Smooth muscle cell (in vitro differentiated cells): ENCODE measurements at regions not wholly inside any gene's neighbourhood (a gene's known extent, or its start where the extent isn't known, plus 50 kb on each side); places are given as distances from the start of the nearest gene placed in this dataset. TPM values are rescaled to one million over a fixed set of nuclear protein-coding genes. Genes with fewer than 3 reads are reported as not detected.

Experiments
- DNase-seq: peaks from one replicate; lab custom pipeline; 2025; ENCODE audit not compliant: unreplicated experiment; lab: John Stamatoyannopoulos, UW
- H2AFZ ChIP-seq: fragments of 200-600 bp; sonication (generic); 2 replicates; pipeline ENCODE4 v1.6.0; 2016; ENCODE audit warnings: antibody characterized with exemption, low read depth, mild to moderate bottlenecking
- H3F3A ChIP-seq: fragments of 200-600 bp; sonication (generic); 2 replicates; pipeline ENCODE4 v1.6.0; 2017; ENCODE audit warnings: antibody characterized with exemption, low read depth
- H3K27ac ChIP-seq: fragments of 200-600 bp; sonication (generic); 2 replicates; pipeline ENCODE4 v1.5.1; 2016; ENCODE audit warnings: low read depth, mild to moderate bottlenecking
- H3K27me3 ChIP-seq: fragments of 200-600 bp; sonication (generic); 2 replicates; pipeline ENCODE4 v1.6.1; 2016; ENCODE audit warnings: low read depth, mild to moderate bottlenecking
- H3K36me3 ChIP-seq: fragments of 200-600 bp; sonication (generic); 2 replicates; pipeline ENCODE4 v1.5.1; 2016; ENCODE audit warnings: low read depth
- H3K4me1 ChIP-seq: fragments of 200-600 bp; sonication (generic); 2 replicates; pipeline ENCODE4 v1.5.1; 2016; ENCODE audit warnings: low read depth
- H3K4me2 ChIP-seq: fragments of 200-600 bp; sonication (generic); 2 replicates; pipeline ENCODE4 v1.6.0; 2016; ENCODE audit warnings: mild to moderate bottlenecking
- H3K4me3 ChIP-seq: fragments of 200-600 bp; sonication (generic); 2 replicates; pipeline ENCODE4 v1.5.1; 2016; ENCODE audit warnings: mild to moderate bottlenecking
- H3K79me2 ChIP-seq: fragments of 200-600 bp; sonication (generic); 2 replicates; pipeline ENCODE4 v1.6.0; 2016; ENCODE audit warnings: low read depth, mild to moderate bottlenecking
- H3K9ac ChIP-seq: fragments of 200-600 bp; sonication (generic); 2 replicates; pipeline ENCODE4 v1.6.0; 2016; ENCODE audit warnings: low read depth
- H3K9me3 ChIP-seq: fragments of 200-600 bp; sonication (generic); replicated peaks from 2 replicates; pipeline ENCODE4 v1.5.1; 2016; ENCODE audit warnings: low read depth
- H4K20me1 ChIP-seq: fragments of 200-600 bp; sonication (generic); 2 replicates; pipeline ENCODE4 v1.6.0; 2016; ENCODE audit warnings: low read depth
- CTCF ChIP-seq: fragments of 200-600 bp; sonication (generic); IDR thresholded peaks from 2 replicates; pipeline ENCODE4 v1.5.1; 2017; ENCODE audit warnings: borderline replicate concordance, mild to moderate bottlenecking, antibody characterized with exemption; ENCODE audit not compliant: insufficient read depth, poor library complexity, severe bottlenecking
- WGBS: methylation state at CpG from one replicate; pipeline ENCODE4 v1.1.7; 2016; ENCODE audit warnings: low lambda C conversion rate; 5-methylcytosine and 5-hydroxymethylcytosine counted together
- small RNA-seq: library from RNA; depleted of rRNA; stranded (forward); fragments of <200 nt; gene quantifications from one replicate; pipeline ENCODE3, GENCODE V24; 2014

DNA sequence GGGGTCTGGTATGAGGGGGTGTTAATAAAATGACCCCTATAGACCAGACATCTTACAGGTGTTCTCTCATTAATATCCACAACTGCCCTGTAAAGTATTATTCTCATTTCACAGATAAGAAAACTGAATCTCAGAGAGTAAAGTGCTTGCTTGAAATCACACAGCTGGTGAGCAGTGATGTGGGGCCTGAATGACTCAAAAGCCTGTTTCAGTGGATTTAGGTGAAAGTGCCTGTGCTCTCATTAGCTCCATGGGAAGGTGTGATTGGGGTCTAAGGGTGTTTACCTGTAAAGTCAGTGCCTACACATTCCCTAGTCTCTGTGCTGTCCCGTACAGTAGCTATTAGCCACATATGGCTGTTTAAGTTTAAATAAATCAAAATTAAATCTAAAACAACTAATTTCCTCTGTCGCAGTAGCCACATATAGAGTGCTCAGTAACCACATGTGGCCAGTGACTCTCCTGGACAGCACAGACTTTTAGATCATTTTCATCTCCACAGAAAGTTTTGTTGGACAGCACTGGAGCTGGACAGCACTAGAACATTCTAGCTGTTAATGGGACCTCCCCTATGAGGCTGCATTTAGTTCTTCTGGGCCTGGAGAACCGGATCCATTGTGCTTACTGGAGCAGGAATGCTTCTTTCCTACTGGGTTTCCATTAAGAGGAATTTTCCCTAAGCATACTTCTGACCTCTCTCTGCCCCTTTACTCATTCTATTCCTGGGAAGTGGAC is 52.5 kb upstream of the SEMA6A start:
- H3K4me1 ChIP-seq = peaks cover 15% of the 10 kb centered on the region
- TF ChIP-seq CTCF = no peak
- H3K79me2 ChIP-seq = no peaks in the 10 kb centered on the region
- 93% methylated on average over 3 of the region's 3 CpGs for WGBS
- DNase-seq = no peak
- H3K4me3 ChIP-seq = no peak overlapping the region
- no peak overlapping the region for H3K9ac ChIP-seq
- no peaks in the 10 kb centered on the region for H4K20me1 ChIP-seq
- H2AFZ ChIP-seq = no peak overlapping the region
- no peaks in the 10 kb centered on the region for H3K36me3 ChIP-seq
- H3K9me3 ChIP-seq = no peaks in the 10 kb centered on the region
- H3K27ac ChIP-seq = no peak overlapping the region
- H3F3A ChIP-seq = no peaks in the 10 kb centered on the region
- H3K4me2 ChIP-seq = no peak overlapping the region
- H3K27me3 ChIP-seq = no peaks in the 10 kb centered on the region

- no peak for DNase-seq
- no peak for TF ChIP-seq CTCF
- no peak overlapping the region for H2AFZ ChIP-seq
- no peak overlapping the region for H3K4me3 ChIP-seq
- no peaks in the 10 kb centered on the region for H3K27me3 ChIP-seq
- no peaks in the 10 kb centered on the region for H3K9me3 ChIP-seq
- no peak overlapping the region for H3K27ac ChIP-seq
- H3K4me2 ChIP-seq = no peak overlapping the region
- no peaks in the 10 kb centered on the region for H3K79me2 ChIP-seq
- H3F3A ChIP-seq = no peaks in the 10 kb centered on the region
- no peaks in the 10 kb centered on the region for H3K36me3 ChIP-seq
- WGBS = 68% methylated on average over 13 of the region's 13 CpGs
- no peak overlapping the region for H3K9ac ChIP-seq
- no peaks in the 10 kb centered on the region for H4K20me1 ChIP-seq
- peaks cover 20% of the 10 kb centered on the region for H3K4me1 ChIP-seq
Measured at GRCh38 chr5:116626272-116626723, 51.7 kb upstream of the SEMA6A start.

Small RNA genes in the stretch of these regions (small RNA-seq; reads per million reads assigned to genes)
- not detected for gene AC093534.1
- gene RNU7-34P = not detected
